ENCODE measurements at regions not wholly inside any gene's neighbourhood (a gene's known extent, or its start where the extent isn't known, plus 50 kb on each side); places are given as distances from the start of the nearest gene placed in this dataset.

GRCh38 chr13:50401721-50402465 lies 386.6 kb downstream of the KCNRG start:
- TF ChIP-seq EZH2 (IDR thresholded peaks at IDR 0.05; ENCODE audit: insufficient read depth, poor library complexity, severe bottlenecking): no peak
- no peak for TF ChIP-seq EZH2phosphoT487 (IDR thresholded peaks at IDR 0.05; ENCODE audit: insufficient read depth, low read depth)

All from GM23248 (cell line).